SK-N-SH treated with all-trans-retinoic acid at 6 μM for 48 hours (cell line): ENCODE measurements at regions not wholly inside any gene's neighbourhood (a gene's known extent, or its start where the extent isn't known, plus 50 kb on each side); places are given as distances from the start of the nearest gene placed in this dataset.

Experiments
- ATAC-seq: fragments of 200-7000 bp; cut with Tn5 transposase; 3 replicates; pipeline ENCODE4 v1.9.1; 2020; ENCODE audit warnings: mild to moderate bottlenecking, moderate library complexity
- ARNTL ChIP-seq: fragments of 450-650 bp; formaldehyde crosslinking; IDR thresholded peaks from 2 replicates; pipeline ENCODE4 v1.5.0; 2020; ENCODE audit warnings: low read depth, mild to moderate bottlenecking, moderate library complexity, borderline replicate concordance
- BACH2 ChIP-seq: fragments of 250-450 bp; sonication (Bioruptor Pico); IDR thresholded peaks from 2 replicates; pipeline ENCODE4 v1.9.0; 2021; ENCODE audit warnings: mild to moderate bottlenecking, borderline replicate concordance
- CSDC2 ChIP-seq: fragments of 250-450 bp; sonication (Bioruptor Pico); IDR thresholded peaks from 2 replicates; pipeline ENCODE4 v1.5.0; 2020; ENCODE audit warnings: mild to moderate bottlenecking, moderate library complexity
- ESRRG ChIP-seq: fragments of 250-450 bp; sonication (Bioruptor Pico); IDR thresholded peaks from 2 replicates; pipeline ENCODE4 v1.6.1; 2021; ENCODE audit warnings: mild to moderate bottlenecking
- GLIS3 ChIP-seq: fragments of 250-450 bp; sonication (Bioruptor Pico); IDR thresholded peaks from 2 replicates; pipeline ENCODE4 v1.5.0; 2020; ENCODE audit warnings: mild to moderate bottlenecking, moderate library complexity
- ISL1 ChIP-seq: fragments of 250-450 bp; sonication (Bioruptor Pico); IDR thresholded peaks from 2 replicates; pipeline ENCODE4 v2.1.2; 2022; ENCODE audit warnings: mild to moderate bottlenecking, moderate library complexity
- OSR1 ChIP-seq: fragments of 250-450 bp; sonication (Bioruptor Pico); IDR thresholded peaks from 2 replicates; pipeline ENCODE4 v1.8.0; 2022; ENCODE audit warnings: moderate library complexity, mild to moderate bottlenecking, inconsistent platforms
- RARB ChIP-seq: fragments of 250-450 bp; sonication (Bioruptor Pico); IDR thresholded peaks from 2 replicates; pipeline ENCODE4 v1.8.0; 2021; ENCODE audit warnings: mild to moderate bottlenecking, moderate library complexity
- SNAI2 ChIP-seq: fragments of 250-450 bp; sonication (Bioruptor Pico); IDR thresholded peaks from 2 replicates; pipeline ENCODE4 v1.5.0; 2020; ENCODE audit warnings: mild to moderate bottlenecking, moderate library complexity
- TCF4 ChIP-seq: fragments of 250-450 bp; sonication (Bioruptor Pico); IDR thresholded peaks from 2 replicates; pipeline ENCODE4 v1.8.0; 2021; ENCODE audit warnings: mild to moderate bottlenecking, moderate library complexity, borderline replicate concordance
- TOX ChIP-seq: fragments of 250-450 bp; sonication (Bioruptor Pico); IDR thresholded peaks from 2 replicates; pipeline ENCODE4 v1.8.0; 2021; ENCODE audit warnings: mild to moderate bottlenecking, moderate library complexity, borderline replicate concordance
- ZC3H10 ChIP-seq: fragments of 250-450 bp; sonication (Bioruptor Pico); IDR thresholded peaks from 2 replicates; pipeline ENCODE4 v1.5.1; 2021; ENCODE audit warnings: mild to moderate bottlenecking, moderate library complexity
- ZFP3 ChIP-seq: fragments of 250-450 bp; sonication (Bioruptor Pico); IDR thresholded peaks from 2 replicates; pipeline ENCODE4 v1.5.0; 2020; ENCODE audit warnings: mild to moderate bottlenecking, moderate library complexity
- ZFP30 ChIP-seq: fragments of 450-650 bp; formaldehyde crosslinking; IDR thresholded peaks from 2 replicates; pipeline ENCODE4 v1.5.0; 2022; ENCODE audit warnings: mild to moderate bottlenecking, moderate library complexity
- ZNF565 ChIP-seq: fragments of 450-650 bp; formaldehyde crosslinking; conservative IDR thresholded peaks from 2 replicates; pipeline ENCODE4 v1.5.0; 2020; ENCODE audit warnings: low read depth, mild to moderate bottlenecking, moderate library complexity
- ZNF70 ChIP-seq: fragments of 450-650 bp; formaldehyde crosslinking; IDR thresholded peaks from 2 replicates; pipeline ENCODE4 v1.5.0; 2020; ENCODE audit warnings: mild to moderate bottlenecking, moderate library complexity
- ZNF8 ChIP-seq: fragments of 450-650 bp; formaldehyde crosslinking; IDR thresholded peaks from 2 replicates; pipeline ENCODE4 v1.5.0; 2020; ENCODE audit warnings: mild to moderate bottlenecking, moderate library complexity
- TF ChIP-seq, protein P1 (sequence below): fragments of 250-450 bp; sonication (Bioruptor Pico); IDR thresholded peaks from 2 replicates; pipeline ENCODE4 v1.5.1; 2020; ENCODE audit warnings: low read depth, mild to moderate bottlenecking, moderate library complexity
- TF ChIP-seq, protein P2 (sequence below): fragments of 250-450 bp; sonication (Bioruptor Pico); IDR thresholded peaks from 2 replicates; pipeline ENCODE4 v1.8.0; 2020; ENCODE audit warnings: mild to moderate bottlenecking, moderate library complexity, borderline replicate concordance
- TF ChIP-seq, protein P3 (sequence below): fragments of 250-450 bp; sonication (Bioruptor Pico); IDR thresholded peaks from 2 replicates; pipeline ENCODE4 v1.5.1; 2021; ENCODE audit warnings: mild to moderate bottlenecking, moderate library complexity

DNA sequence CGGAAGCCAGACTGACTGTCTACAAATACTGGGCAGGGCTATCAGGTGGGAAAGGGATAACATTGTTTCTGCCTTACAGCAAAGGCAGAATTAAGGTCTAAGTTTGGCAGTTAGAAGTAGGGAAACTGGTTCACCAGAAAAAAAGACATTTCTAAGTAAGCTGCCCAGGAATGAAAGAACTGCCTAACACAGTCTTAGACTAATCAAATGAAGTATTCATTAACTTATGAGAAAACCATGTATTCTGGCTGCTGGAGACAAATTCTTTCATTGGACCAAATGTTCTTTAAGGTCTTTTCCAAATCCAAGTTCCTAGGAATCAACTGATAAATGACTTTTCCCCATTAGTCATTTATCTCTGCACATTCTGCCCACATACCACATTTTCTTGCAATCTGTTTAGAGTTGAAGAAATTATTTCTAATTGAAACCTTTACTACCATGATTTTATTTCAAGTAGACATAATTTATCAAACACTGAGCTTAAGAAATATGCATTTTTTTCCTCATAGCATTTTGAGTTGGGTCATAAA, 120.3 kb upstream of the OGFRL1 start:
- ATAC-seq, result no peak
- no peak for TF ChIP-seq ZC3H10 (CRISPR knock-in tag)
- TF ChIP-seq, protein P1, sequence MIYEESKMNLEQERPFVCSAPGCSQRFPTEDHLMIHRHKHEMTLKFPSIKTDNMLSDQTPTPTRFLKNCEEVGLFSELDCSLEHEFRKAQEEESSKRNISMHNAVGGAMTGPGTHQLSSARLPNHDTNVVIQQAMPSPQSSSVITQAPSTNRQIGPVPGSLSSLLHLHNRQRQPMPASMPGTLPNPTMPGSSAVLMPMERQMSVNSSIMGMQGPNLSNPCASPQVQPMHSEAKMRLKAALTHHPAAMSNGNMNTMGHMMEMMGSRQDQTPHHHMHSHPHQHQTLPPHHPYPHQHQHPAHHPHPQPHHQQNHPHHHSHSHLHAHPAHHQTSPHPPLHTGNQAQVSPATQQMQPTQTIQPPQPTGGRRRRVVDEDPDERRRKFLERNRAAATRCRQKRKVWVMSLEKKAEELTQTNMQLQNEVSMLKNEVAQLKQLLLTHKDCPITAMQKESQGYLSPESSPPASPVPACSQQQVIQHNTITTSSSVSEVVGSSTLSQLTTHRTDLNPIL (CRISPR knock-in tag), result no peak
- TF ChIP-seq, protein P2, sequence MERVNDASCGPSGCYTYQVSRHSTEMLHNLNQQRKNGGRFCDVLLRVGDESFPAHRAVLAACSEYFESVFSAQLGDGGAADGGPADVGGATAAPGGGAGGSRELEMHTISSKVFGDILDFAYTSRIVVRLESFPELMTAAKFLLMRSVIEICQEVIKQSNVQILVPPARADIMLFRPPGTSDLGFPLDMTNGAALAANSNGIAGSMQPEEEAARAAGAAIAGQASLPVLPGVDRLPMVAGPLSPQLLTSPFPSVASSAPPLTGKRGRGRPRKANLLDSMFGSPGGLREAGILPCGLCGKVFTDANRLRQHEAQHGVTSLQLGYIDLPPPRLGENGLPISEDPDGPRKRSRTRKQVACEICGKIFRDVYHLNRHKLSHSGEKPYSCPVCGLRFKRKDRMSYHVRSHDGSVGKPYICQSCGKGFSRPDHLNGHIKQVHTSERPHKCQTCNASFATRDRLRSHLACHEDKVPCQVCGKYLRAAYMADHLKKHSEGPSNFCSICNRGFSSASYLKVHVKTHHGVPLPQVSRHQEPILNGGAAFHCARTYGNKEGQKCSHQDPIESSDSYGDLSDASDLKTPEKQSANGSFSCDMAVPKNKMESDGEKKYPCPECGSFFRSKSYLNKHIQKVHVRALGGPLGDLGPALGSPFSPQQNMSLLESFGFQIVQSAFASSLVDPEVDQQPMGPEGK, result no peak
- TF ChIP-seq ISL1 (CRISPR knock-in tag), result no peak
- no peak for TF ChIP-seq ESRRG (CRISPR knock-in tag)

DNA sequence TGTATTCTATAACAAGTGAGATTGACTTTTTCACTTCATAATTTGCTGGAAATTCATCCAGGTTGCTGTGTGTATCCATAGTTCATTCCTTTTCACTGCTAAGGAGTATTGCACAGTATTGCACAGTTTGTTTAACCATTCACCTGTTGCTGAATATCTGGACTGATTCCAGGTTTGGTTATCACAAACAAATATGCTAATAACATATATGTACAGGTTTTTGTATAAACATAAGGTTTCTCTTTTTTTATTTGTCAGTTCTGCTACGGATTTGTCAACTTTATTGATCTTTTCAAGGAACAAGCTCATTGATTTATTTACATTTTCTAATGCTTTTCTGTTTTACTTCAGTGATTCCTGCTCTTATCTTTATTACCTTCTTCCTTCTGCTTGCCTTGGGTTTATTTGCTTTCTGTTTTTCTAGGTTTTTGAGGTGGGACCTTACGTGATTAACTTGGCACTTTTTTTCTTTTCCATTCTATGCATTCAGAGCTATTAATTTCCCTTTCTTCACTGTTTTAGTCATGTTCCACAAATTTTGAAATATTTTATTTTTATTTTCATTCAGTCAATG, 117.0 kb upstream of the OGFRL1 start:
- no peak for TF ChIP-seq ZFP3 (CRISPR knock-in tag)
- no peak for TF ChIP-seq RARB (CRISPR knock-in tag)
- TF ChIP-seq SNAI2 (CRISPR knock-in tag), result no peak
- TF ChIP-seq ZNF70 (CRISPR knock-in tag), result no peak
- TF ChIP-seq CSDC2 (CRISPR knock-in tag), result no peak
- TF ChIP-seq ZC3H10 (CRISPR knock-in tag), result no peak
- TF ChIP-seq TOX (CRISPR knock-in tag), result no peak
- TF ChIP-seq, protein P1 (CRISPR knock-in tag), result no peak
- TF ChIP-seq OSR1, result no peak
- ATAC-seq, result no peak

DNA sequence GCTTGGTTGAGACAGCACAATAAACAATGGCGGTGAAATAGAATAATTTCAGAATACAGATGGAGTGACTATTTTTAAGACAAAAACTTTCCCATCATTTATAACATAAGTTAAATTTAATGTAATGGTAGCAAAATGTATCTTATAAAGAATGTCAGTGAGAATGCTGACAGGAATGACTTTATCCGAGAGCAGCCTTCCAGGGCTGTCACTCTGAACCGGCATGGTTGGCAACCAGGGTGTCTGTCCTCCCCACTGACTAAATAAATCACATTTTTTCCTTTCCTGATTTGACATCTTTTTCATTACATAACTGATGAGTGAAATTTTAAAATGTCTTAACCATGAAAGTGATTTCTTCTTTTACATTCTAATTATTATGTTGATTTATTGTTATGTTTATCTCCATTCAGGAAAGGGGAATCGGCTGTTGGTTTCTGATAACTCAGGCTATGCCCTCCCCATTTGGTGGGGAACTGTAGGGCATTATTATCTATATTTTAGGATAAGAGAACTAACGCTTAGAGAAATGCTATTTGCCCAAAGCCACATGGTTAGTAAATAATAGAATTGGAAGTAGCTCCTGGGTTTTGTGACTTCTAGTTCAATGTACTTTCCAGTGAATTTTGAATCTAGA, 109.2 kb upstream of the OGFRL1 start:
- ATAC-seq, result no peak
- TF ChIP-seq ARNTL (CRISPR knock-in tag) (no peak), ZFP30 (CRISPR knock-in tag) (no peak), ZC3H10 (CRISPR knock-in tag) (no peak), ESRRG (CRISPR knock-in tag) (no peak), SNAI2 (CRISPR knock-in tag) (no peak), RARB (CRISPR knock-in tag) (no peak), GLIS3 (CRISPR knock-in tag) (no peak), TCF4 (CRISPR knock-in tag) (no peak), ZNF565 (no peak), OSR1 (no peak), BACH2 (no peak), ZFP3 (CRISPR knock-in tag) (no peak)
- TF ChIP-seq, protein P3, sequence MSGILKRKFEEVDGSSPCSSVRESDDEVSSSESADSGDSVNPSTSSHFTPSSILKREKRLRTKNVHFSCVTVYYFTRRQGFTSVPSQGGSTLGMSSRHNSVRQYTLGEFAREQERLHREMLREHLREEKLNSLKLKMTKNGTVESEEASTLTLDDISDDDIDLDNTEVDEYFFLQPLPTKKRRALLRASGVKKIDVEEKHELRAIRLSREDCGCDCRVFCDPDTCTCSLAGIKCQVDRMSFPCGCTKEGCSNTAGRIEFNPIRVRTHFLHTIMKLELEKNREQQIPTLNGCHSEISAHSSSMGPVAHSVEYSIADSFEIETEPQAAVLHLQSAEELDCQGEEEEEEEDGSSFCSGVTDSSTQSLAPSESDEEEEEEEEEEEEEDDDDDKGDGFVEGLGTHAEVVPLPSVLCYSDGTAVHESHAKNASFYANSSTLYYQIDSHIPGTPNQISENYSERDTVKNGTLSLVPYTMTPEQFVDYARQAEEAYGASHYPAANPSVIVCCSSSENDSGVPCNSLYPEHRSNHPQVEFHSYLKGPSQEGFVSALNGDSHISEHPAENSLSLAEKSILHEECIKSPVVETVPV, result no peak
- TF ChIP-seq, protein P1 (CRISPR knock-in tag), result no peak

DNA sequence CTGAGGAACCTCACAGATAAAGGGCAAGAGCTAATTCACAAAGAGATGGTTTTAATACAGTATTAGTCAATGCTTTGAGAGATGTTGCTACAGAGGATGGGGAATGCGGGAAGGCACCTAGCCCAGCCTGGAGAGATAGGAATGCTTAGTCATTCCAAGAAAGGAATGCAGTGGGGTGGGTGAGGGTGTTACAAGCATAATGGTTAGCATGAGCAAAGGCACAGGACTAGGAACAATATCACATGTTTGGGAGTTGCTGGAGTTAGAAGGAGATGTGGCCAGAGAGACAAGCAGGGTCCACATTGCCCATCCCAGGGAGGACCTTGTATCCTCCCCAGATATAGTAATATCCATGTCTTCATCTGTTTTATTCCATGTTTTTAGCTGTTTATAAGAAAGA, 107.0 kb upstream of the OGFRL1 start:
- ATAC-seq, result peak; percentile 98
- no peak for TF ChIP-seq RARB (CRISPR knock-in tag)
- no peak for TF ChIP-seq BACH2
- no peak for TF ChIP-seq GLIS3 (CRISPR knock-in tag)
- no peak for TF ChIP-seq TOX (CRISPR knock-in tag)
- TF ChIP-seq, protein P1 (CRISPR knock-in tag), result no peak
- TF ChIP-seq ZFP3 (CRISPR knock-in tag), result no peak
- TF ChIP-seq ZNF8 (CRISPR knock-in tag), result no peak
- TF ChIP-seq ISL1 (CRISPR knock-in tag), result no peak
- TF ChIP-seq ZNF70 (CRISPR knock-in tag), result no peak
- no peak for TF ChIP-seq SNAI2 (CRISPR knock-in tag)
- no peak for TF ChIP-seq OSR1
- no peak for TF ChIP-seq ZC3H10 (CRISPR knock-in tag)
- no peak for TF ChIP-seq TCF4 (CRISPR knock-in tag)
- no peak for TF ChIP-seq ESRRG (CRISPR knock-in tag)
- TF ChIP-seq, protein P3, result no peak
